ENCODE measurements at regions not wholly inside any gene's neighbourhood (a gene's known extent, or its start where the extent isn't known, plus 50 kb on each side); places are given as distances from the start of the nearest gene placed in this dataset.

DNA sequence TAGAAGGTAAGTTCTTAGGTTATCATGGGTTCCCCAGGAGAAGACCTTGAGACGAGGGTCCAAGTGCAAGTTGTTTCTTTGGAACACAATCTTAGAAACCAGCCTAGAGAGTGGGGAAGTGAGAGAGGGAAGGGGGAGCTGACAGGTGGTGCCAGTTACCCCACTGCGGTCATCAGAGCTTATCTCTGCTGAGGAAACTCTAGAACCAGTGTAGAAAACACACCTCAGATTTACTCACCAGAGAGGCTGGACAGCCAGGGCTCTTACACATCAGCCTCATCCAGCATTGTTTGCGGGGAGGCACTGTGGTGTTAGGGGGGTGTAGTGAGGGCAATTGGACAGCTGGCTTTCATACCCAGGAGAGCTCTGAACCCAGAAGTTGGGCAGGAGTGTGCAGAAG lies 206.5 kb upstream of the RAI14 start:
- no peak for TF ChIP-seq CTCF (conservative IDR thresholded peaks at IDR 0.05)
- no peak for TF ChIP-seq EZH2 (IDR thresholded peaks at IDR 0.05; ENCODE audit: low read depth)

Measured in PC-9 (cell line).